BJ (cell line): ENCODE measurements at regions not wholly inside any gene's neighbourhood (a gene's known extent, or its start where the extent isn't known, plus 50 kb on each side); places are given as distances from the start of the nearest gene placed in this dataset.

Experiments used
- CTCF ChIA-PET: fragments of 350-600 bp; formaldehyde crosslinking; extraction: SDS; loops from one replicate; lab custom pipeline; 2021; ENCODE audit warnings: antibody characterized with exemption, inconsistent platforms; lab: Yijun Ruan, JAX
- POLR2A ChIA-PET: fragments of 300-600 bp; sonication (Branson Sonifier 250); formaldehyde crosslinking; extraction: SDS; loops from one replicate; lab custom pipeline; 2021; ENCODE audit warnings: antibody characterized with exemption; lab: Charles Lee
- DNase-seq: peaks from one replicate; pipeline ENCODE4 v3.0.0-alpha.2; 2011; ENCODE audit warnings: low read depth
- H3K27me3 ChIP-seq: 2 replicates; pipeline ENCODE4 v1.6.0; 2011; ENCODE audit warnings: low read length; ENCODE audit not compliant: control insufficient read depth, insufficient read depth
- H3K36me3 ChIP-seq: 2 replicates; pipeline ENCODE4 v1.5.1; 2011; ENCODE audit warnings: low read length; ENCODE audit not compliant: control insufficient read depth, insufficient read depth
- H3K4me3 ChIP-seq: 2 replicates; pipeline ENCODE4 v1.5.1; 2011; ENCODE audit warnings: low read depth, mild to moderate bottlenecking, control low read depth, low read length
- TF ChIP-seq, protein P1 (sequence below): IDR thresholded peaks from 2 replicates; pipeline ENCODE4 v1.5.1; 2011; ENCODE audit warnings: low read depth, mild to moderate bottlenecking, control low read depth, inconsistent platforms, low read length, moderate library complexity; ENCODE audit not compliant: insufficient read depth

DNA sequence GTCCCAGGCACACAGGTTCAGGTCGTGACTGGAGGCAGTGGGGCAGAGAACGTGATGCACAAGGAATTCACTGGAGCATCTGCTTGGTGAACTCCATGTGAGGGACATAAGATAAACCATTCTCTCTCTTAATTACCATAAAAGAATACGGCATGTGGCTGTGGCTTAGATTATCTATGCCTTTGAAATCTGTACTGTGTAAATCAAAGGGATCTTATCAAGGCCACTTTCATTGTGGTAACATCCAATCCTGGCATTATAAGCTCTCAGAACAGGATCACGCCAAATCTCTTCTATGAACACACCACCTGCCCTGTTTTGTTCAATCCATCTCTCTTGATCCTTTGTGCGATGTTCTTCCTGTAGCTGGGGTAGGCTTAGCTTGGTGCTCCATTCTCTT is 192.3 kb downstream of the SPATA18 start:
- H3K27me3 ChIP-seq = no peaks in the 10 kb centered on the region; the same call in 1 of the 2 replicates
- H3K36me3 ChIP-seq = no peaks in the 10 kb centered on the region
- CTCF ChIA-PET = no interaction called here
- H3K4me3 ChIP-seq = no peak overlapping the region
- POLR2A ChIA-PET = no interaction called here
- DNase-seq = no peak
- TF ChIP-seq, protein P1, sequence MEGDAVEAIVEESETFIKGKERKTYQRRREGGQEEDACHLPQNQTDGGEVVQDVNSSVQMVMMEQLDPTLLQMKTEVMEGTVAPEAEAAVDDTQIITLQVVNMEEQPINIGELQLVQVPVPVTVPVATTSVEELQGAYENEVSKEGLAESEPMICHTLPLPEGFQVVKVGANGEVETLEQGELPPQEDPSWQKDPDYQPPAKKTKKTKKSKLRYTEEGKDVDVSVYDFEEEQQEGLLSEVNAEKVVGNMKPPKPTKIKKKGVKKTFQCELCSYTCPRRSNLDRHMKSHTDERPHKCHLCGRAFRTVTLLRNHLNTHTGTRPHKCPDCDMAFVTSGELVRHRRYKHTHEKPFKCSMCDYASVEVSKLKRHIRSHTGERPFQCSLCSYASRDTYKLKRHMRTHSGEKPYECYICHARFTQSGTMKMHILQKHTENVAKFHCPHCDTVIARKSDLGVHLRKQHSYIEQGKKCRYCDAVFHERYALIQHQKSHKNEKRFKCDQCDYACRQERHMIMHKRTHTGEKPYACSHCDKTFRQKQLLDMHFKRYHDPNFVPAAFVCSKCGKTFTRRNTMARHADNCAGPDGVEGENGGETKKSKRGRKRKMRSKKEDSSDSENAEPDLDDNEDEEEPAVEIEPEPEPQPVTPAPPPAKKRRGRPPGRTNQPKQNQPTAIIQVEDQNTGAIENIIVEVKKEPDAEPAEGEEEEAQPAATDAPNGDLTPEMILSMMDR = no peak

DNA sequence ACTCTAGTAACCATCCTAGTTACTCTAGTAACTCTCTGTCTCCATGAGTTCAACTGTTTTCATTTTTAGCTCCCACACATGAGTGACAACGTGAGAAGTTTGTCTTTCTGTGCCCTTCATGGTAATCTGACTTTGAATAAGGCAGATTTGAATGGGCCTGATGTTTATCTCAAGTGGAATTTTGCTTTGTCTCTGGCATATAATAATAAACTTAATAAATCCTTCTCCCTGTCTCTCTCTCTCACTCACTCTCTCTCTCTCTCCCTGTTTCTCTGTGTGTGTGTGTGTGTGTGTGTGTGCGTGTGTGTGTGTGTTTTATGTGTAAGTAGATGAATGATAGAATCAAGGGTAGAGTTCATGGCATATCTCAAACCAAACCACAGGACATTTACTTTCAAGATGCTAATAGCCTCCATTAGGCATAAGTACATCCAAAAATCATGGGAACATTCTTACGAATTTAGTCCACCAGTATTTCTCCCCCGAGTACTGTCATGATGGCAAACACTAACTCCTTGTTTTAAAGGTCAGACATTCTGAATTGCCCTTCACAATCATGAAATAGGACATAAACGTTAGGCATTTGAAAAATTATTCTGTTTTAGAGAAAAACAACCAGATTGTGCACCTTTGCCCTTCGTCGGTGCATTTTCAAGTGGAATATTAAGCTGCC is 193.1 kb downstream of the SPATA18 start:
- ChIA-PET POLR2A (no interaction called here), CTCF (no interaction called here)
- H3K36me3 ChIP-seq = no peaks in the 10 kb centered on the region
- TF ChIP-seq, protein P1 = no peak
- H3K27me3 ChIP-seq = no peaks in the 10 kb centered on the region; the same call in 1 of the 2 replicates
- no peak for DNase-seq
- H3K4me3 ChIP-seq = no peak overlapping the region

DNA sequence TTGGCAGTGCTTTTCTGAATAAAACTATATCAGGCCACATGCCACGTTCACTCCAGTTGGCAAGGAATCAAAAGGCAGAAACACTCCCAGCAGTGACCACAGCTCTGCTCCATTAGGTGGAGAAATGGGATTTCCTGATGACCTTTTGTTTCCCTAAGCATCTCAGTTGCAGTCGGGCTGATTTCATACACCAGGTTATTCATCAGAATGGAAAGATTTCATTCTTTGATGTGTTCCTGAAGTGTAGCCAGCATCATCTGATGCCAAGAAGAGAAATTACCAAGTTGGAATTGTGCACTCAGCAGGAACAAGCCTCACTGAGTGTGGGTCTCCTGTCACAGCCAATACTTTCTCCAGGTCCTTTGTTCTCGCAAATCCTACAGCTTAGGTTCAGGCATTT is 193.7 kb downstream of the SPATA18 start:
- Histone ChIP-seq H3K4me3 (no peak overlapping the region), H3K27me3 (no peaks in the 10 kb centered on the region; the same call in 1 of the 2 replicates), H3K36me3 (no peaks in the 10 kb centered on the region)
- DNase-seq = no peak
- TF ChIP-seq, protein P1 = no peak
- POLR2A ChIA-PET = no interaction called here
- CTCF ChIA-PET = no interaction called here

DNA sequence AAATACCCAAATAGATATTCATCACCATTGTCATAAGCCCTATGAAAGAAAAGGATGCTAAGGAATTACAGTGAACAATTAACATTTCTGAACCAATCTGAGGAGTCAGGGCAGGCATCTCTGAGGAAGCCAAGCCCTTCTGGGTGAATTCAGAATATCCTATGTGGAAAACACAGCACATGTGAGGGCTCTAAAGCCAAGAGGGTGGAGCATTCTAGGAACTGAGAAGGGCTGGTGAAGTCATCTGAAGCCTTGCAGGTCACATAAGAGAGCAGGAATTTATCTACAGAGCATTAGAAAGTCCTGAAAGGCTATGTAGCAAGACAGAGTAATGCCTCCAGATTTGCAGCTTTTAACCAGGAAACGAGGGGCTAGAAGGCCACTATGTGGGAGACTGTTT is 195.7 kb downstream of the SPATA18 start:
- CTCF ChIA-PET = no interaction called here

DNA sequence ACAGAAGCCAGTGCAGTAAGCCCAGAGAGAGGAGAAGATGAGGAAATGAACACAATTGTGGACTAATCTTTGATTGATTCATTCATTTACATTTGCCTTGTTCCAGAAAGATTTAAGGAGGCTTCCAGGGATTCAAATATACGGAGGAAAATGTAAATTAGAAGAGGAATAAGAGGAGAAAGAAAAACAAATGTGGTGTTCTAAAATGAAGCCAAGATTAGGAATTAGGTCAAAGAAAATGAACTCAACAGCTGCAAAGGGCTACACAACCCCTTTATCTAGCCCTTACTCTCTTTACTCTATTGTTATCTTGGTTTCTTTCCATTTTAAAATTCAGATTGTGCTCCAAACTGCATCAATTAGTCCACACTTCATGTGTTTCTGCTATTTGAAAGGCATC is 196.8 kb downstream of the SPATA18 start:
- POLR2A ChIA-PET = no interaction called here
- CTCF ChIA-PET = no interaction called here
- no peak overlapping the region for H3K4me3 ChIP-seq

More for the DNA sequence above, 195.7 kb downstream of the SPATA18 start:
- H3K27me3 ChIP-seq = no peaks in the 10 kb centered on the region; the same call in 1 of the 2 replicates
- no peak for DNase-seq
- H3K36me3 ChIP-seq = no peaks in the 10 kb centered on the region
- POLR2A ChIA-PET = no interaction called here
- TF ChIP-seq, protein P1 = no peak
- no peak overlapping the region for H3K4me3 ChIP-seq

More for the DNA sequence above, 196.8 kb downstream of the SPATA18 start:
- TF ChIP-seq, protein P1 = no peak
- no peaks in the 10 kb centered on the region for H3K36me3 ChIP-seq
- H3K27me3 ChIP-seq = no peaks in the 10 kb centered on the region; the same call in 1 of the 2 replicates
- no peak for DNase-seq
